ENCODE measurements at regions not wholly inside any gene's neighbourhood (a gene's known extent, or its start where the extent isn't known, plus 50 kb on each side); places are given as distances from the start of the nearest gene placed in this dataset.
"Not testable (repeated sequence)": the region's sequence is repeated elsewhere in the genome, so short reads cannot be mapped to it uniquely, and the experiment has no call there.

DNA sequence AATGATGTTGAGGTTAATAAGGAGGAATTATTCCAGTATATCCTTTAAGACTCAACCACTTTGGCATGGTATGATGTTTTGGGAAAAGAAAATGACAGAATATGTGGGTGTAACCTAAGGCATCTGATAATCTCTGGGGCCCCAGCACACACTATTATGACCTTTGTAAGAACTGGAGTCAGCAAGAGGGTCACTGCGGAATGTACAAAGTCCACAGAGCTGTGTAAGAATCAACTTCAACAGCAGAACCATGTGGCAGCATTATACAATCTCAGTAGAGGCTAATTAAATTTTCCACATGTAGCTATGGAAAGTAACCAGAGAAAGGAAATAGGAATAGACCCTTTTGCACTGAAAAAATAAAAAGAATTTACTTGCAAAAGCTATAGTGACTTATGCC is 445.1 kb upstream of the UBE2E3 start:
- WGBS (ENCODE audit: extremely low coverage, insufficient read length, low lambda C conversion rate) = no CpG with 5 or more reads among the region's 1 CpG
- H3K79me1 ChIP-seq (ENCODE audit: insufficient read depth, low read depth, low read length, poor library complexity, severe bottlenecking) = no peaks in the 10 kb centered on the region
- H3K18ac ChIP-seq (ENCODE audit: insufficient read length, low read depth, low read length) = no peak overlapping the region
- H3K9ac ChIP-seq (ENCODE audit: extremely low read depth, insufficient read length, low read length) = no peak overlapping the region
- Mint-ChIP-seq H3K27me3 (ENCODE audit: low read depth) (no peaks in the 10 kb centered on the region), H3K4me3 (no peak overlapping the region), H3K36me3 (ENCODE audit: insufficient read depth in 1 of 3, low read depth in 3 of 3) (no peaks in the 10 kb centered on the region; a peak in 1 of 7 replicates), H3K27ac (no peak overlapping the region), H3K4me1 (peaks cover 7 to 8% of the 10 kb centered on the region in 2 experiments), H3K9me3 (peaks cover 2 to 3% of the 10 kb centered on the region in 2 experiments; a peak in 2 of 5 replicates)
- H3K23ac ChIP-seq (ENCODE audit: insufficient read length, low read depth, low read length) = no peak overlapping the region
- no peak overlapping the region for H4K91ac ChIP-seq (ENCODE audit: insufficient read length, low read depth, low read length)
- no peaks in the 10 kb centered on the region for H3K23me2 ChIP-seq (ENCODE audit: insufficient read length, low read depth, low read length, poor library complexity, severe bottlenecking)
- no peak for DNase-seq
- H3K27me3 ChIP-seq (ENCODE audit: insufficient read depth, low read length) = no peaks in the 10 kb centered on the region
- no peak overlapping the region for H4K5ac ChIP-seq (ENCODE audit: insufficient read length, low read depth, low read length)
- H2AFZ ChIP-seq (ENCODE audit: low read length) = no peak overlapping the region
- H3K4me2 ChIP-seq (ENCODE audit: insufficient read depth, insufficient read length, low read length) = no peak overlapping the region
- H3K14ac ChIP-seq (ENCODE audit: insufficient read depth, low read length) = no peak overlapping the region
- H3K27ac ChIP-seq (ENCODE audit: insufficient read length, low read depth, low read length) = no peak overlapping the region
- no peak overlapping the region for H2AK5ac ChIP-seq (ENCODE audit: insufficient read length, low read length)
- no peak overlapping the region for H2BK12ac ChIP-seq (ENCODE audit: insufficient read length, low read depth, low read length)
- H3K79me2 ChIP-seq (ENCODE audit: insufficient read depth, low read length) = no peaks in the 10 kb centered on the region
- H2BK20ac ChIP-seq (ENCODE audit: low read depth, low read length, poor library complexity, severe bottlenecking) = no peak overlapping the region
- H3K4ac ChIP-seq (ENCODE audit: low read depth, low read length) = no peak overlapping the region
- no peak overlapping the region for H3K56ac ChIP-seq (ENCODE audit: insufficient read length, low read depth, low read length)
- peaks cover 2% of the 10 kb centered on the region; the same call in 1 of the 2 replicates for H3K4me1 ChIP-seq (ENCODE audit: insufficient read depth, low read length)
- no peaks in the 10 kb centered on the region for H3K9me3 ChIP-seq (ENCODE audit: control insufficient read depth, low read depth, low read length)
- TF ChIP-seq, protein P1, sequence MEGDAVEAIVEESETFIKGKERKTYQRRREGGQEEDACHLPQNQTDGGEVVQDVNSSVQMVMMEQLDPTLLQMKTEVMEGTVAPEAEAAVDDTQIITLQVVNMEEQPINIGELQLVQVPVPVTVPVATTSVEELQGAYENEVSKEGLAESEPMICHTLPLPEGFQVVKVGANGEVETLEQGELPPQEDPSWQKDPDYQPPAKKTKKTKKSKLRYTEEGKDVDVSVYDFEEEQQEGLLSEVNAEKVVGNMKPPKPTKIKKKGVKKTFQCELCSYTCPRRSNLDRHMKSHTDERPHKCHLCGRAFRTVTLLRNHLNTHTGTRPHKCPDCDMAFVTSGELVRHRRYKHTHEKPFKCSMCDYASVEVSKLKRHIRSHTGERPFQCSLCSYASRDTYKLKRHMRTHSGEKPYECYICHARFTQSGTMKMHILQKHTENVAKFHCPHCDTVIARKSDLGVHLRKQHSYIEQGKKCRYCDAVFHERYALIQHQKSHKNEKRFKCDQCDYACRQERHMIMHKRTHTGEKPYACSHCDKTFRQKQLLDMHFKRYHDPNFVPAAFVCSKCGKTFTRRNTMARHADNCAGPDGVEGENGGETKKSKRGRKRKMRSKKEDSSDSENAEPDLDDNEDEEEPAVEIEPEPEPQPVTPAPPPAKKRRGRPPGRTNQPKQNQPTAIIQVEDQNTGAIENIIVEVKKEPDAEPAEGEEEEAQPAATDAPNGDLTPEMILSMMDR (conservative IDR thresholded peaks at IDR 0.05) = no peak
- H2BK5ac ChIP-seq (ENCODE audit: insufficient read length, low read length) = no peak overlapping the region
- H4K8ac ChIP-seq (replicated peaks; ENCODE audit: insufficient read length, low read depth, low read length) = no peak overlapping the region
- no peak overlapping the region for H2BK15ac ChIP-seq (ENCODE audit: low read depth, low read length)
- H2BK120ac ChIP-seq (ENCODE audit: low read depth, low read length, poor library complexity, severe bottlenecking) = no peak overlapping the region
- H4K20me1 ChIP-seq (ENCODE audit: control insufficient read depth, insufficient read depth, insufficient read length) = no peaks in the 10 kb centered on the region
- no peak overlapping the region for H3T11ph ChIP-seq (ENCODE audit: low read length)

DNA sequence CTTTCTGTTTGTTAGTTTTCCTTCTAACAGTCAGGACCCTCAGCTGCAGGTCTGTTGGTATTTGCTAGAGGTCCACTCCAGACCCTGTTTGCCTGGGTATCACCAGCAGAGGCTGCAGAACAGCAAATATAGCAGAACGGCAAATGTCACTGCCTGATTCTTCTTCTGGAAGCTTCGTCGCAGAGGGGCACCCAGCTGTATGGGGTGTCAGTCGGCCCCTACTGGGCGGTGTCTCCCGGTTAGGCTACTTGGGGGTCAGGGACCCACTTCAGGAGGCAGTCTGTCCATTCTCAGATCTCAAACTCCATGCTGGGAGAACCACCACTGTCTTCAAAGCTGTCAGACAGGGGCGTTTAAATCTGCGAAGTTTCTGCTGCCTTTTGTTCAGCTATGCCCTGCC is 448.6 kb upstream of the UBE2E3 start:
- not testable (repeated sequence) for H3K18ac ChIP-seq (ENCODE audit: insufficient read length, low read depth, low read length); H2BK12ac ChIP-seq (ENCODE audit: insufficient read length, low read depth, low read length); H3K9me3 ChIP-seq (ENCODE audit: control insufficient read depth, low read depth, low read length); H3K4me1 ChIP-seq (ENCODE audit: insufficient read depth, low read length); H3K4me2 ChIP-seq (ENCODE audit: insufficient read depth, insufficient read length, low read length); H3K4me1 Mint-ChIP-seq; H3K4ac ChIP-seq (ENCODE audit: low read depth, low read length); H2BK20ac ChIP-seq (ENCODE audit: low read depth, low read length, poor library complexity, severe bottlenecking); H3K56ac ChIP-seq (ENCODE audit: insufficient read length, low read depth, low read length); H3K79me2 ChIP-seq (ENCODE audit: insufficient read depth, low read length); H3K36me3 Mint-ChIP-seq (ENCODE audit: insufficient read depth in 1 of 3, low read depth in 3 of 3); H4K8ac ChIP-seq (replicated peaks; ENCODE audit: insufficient read length, low read depth, low read length); H3K23ac ChIP-seq (ENCODE audit: insufficient read length, low read depth, low read length); H2AFZ ChIP-seq (ENCODE audit: low read length); H2BK120ac ChIP-seq (ENCODE audit: low read depth, low read length, poor library complexity, severe bottlenecking); H3K4me3 Mint-ChIP-seq; H2AK5ac ChIP-seq (ENCODE audit: insufficient read length, low read length); H3K9me3 Mint-ChIP-seq; H3K27me3 ChIP-seq (ENCODE audit: insufficient read depth, low read length); H3K27ac ChIP-seq (ENCODE audit: insufficient read length, low read depth, low read length); H2BK15ac ChIP-seq (ENCODE audit: low read depth, low read length); H3T11ph ChIP-seq (ENCODE audit: low read length); H3K27me3 Mint-ChIP-seq (ENCODE audit: low read depth); H2BK5ac ChIP-seq (ENCODE audit: insufficient read length, low read length); DNase-seq; H4K5ac ChIP-seq (ENCODE audit: insufficient read length, low read depth, low read length); H4K91ac ChIP-seq (ENCODE audit: insufficient read length, low read depth, low read length); H3K79me1 ChIP-seq (ENCODE audit: insufficient read depth, low read depth, low read length, poor library complexity, severe bottlenecking); H3K14ac ChIP-seq (ENCODE audit: insufficient read depth, low read length); H3K9ac ChIP-seq (ENCODE audit: extremely low read depth, insufficient read length, low read length); H3K23me2 ChIP-seq (ENCODE audit: insufficient read length, low read depth, low read length, poor library complexity, severe bottlenecking); H4K20me1 ChIP-seq (ENCODE audit: control insufficient read depth, insufficient read depth, insufficient read length)
- peak overlapping the region in 1 of 3 experiments; percentile 55; a peak in 1 of 7 replicates for H3K27ac Mint-ChIP-seq
- WGBS (ENCODE audit: extremely low coverage, insufficient read length, low lambda C conversion rate) = no CpG with 5 or more reads among the region's 8 CpGs

Measured in H9 (cell line).